ENCODE measurements at regions not wholly inside any gene's neighbourhood (a gene's known extent, or its start where the extent isn't known, plus 50 kb on each side); places are given as distances from the start of the nearest gene placed in this dataset.

DNA sequence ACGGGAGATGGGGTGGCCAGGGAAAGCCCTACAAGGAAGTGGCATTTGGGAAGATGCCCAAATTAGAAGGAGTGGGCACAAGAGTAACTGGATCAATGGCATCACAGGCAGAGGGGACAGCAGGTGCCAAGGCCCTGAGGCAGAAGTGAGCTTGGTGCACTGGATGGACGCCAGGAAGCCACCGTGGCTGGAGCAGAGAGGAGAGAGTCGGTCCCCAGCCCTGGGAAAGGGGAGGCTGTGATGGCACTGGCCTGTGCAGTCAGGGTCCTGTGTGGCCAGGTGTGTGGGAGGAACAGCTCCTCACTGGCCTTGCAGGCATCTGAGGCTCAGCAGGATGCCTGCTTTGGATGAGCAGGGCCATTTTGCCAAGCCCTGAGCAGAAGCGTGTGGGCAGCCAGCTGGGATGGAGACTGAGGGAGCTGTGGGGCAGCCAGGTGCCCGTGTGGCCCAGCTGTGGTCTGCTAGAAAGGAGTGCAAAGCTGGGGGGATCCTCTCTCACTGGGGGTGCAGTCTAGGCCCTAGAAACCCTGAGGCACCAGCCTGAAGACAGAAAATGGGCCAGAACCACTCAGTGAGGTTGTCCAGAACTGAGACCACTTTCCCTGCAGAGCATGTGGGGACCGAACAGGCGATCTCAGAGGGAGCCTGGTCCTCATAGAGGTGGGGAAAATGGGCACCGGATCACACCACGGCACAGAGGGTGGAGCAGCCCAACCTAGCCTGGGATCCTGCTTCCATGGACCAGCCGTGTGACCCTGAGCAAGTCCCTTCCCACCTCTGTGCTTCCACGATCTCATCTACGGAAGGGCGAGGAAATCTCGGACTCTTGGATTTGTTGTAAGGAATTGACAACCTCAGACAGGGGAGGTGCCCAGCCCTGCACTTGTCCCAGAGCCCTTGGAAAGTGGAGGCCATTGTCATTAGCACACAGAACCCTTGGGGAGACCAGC lies 78.6 kb upstream of the RTL6 start:
- Mint-ChIP-seq H3K4me3 (no peak overlapping the region), H3K27ac (peak overlapping the region; percentile 72; the same call in 1 of the 2 replicates), H3K4me1 (no peaks in the 10 kb centered on the region), H3K9me3 (no peaks in the 10 kb centered on the region), H3K27me3 (ENCODE audit: low read depth) (no peaks in the 10 kb centered on the region; the same call in 1 of the 2 replicates), H3K36me3 (no peaks in the 10 kb centered on the region)
- TF ChIP-seq, protein P1, sequence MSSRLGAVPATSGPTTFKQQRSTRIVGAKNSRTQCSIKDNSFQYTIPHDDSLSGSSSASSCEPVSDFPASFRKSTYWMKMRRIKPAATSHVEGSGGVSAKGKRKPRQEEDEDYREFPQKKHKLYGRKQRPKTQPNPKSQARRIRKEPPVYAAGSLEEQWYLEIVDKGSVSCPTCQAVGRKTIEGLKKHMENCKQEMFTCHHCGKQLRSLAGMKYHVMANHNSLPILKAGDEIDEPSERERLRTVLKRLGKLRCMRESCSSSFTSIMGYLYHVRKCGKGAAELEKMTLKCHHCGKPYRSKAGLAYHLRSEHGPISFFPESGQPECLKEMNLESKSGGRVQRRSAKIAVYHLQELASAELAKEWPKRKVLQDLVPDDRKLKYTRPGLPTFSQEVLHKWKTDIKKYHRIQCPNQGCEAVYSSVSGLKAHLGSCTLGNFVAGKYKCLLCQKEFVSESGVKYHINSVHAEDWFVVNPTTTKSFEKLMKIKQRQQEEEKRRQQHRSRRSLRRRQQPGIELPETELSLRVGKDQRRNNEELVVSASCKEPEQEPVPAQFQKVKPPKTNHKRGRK (CRISPR knock-in tag; IDR thresholded peaks at IDR 0.05; ENCODE audit: borderline replicate concordance): no peak
- TF ChIP-seq, protein P2, sequence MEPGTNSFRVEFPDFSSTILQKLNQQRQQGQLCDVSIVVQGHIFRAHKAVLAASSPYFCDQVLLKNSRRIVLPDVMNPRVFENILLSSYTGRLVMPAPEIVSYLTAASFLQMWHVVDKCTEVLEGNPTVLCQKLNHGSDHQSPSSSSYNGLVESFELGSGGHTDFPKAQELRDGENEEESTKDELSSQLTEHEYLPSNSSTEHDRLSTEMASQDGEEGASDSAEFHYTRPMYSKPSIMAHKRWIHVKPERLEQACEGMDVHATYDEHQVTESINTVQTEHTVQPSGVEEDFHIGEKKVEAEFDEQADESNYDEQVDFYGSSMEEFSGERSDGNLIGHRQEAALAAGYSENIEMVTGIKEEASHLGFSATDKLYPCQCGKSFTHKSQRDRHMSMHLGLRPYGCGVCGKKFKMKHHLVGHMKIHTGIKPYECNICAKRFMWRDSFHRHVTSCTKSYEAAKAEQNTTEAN (CRISPR knock-in tag; IDR thresholded peaks at IDR 0.05): no peak
- no peak for TF ChIP-seq ZNF263 (CRISPR knock-in tag; IDR thresholded peaks at IDR 0.05; ENCODE audit: low read depth)
- no peak for TF ChIP-seq SMAD4 (CRISPR knock-in tag; IDR thresholded peaks at IDR 0.05)
- TF ChIP-seq, protein P3, sequence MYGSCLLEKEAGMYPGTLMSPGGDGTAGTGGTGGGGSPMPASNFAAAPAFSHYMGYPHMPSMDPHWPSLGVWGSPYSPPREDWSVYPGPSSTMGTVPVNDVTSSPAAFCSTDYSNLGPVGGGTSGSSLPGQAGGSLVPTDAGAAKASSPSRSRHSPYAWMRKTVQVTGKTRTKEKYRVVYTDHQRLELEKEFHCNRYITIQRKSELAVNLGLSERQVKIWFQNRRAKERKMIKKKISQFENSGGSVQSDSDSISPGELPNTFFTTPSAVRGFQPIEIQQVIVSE (CRISPR knock-in tag; IDR thresholded peaks at IDR 0.05; ENCODE audit: borderline replicate concordance): no peak
- TF ChIP-seq JUN (CRISPR knock-in tag; IDR thresholded peaks at IDR 0.05): no peak
- TF ChIP-seq, protein P4, sequence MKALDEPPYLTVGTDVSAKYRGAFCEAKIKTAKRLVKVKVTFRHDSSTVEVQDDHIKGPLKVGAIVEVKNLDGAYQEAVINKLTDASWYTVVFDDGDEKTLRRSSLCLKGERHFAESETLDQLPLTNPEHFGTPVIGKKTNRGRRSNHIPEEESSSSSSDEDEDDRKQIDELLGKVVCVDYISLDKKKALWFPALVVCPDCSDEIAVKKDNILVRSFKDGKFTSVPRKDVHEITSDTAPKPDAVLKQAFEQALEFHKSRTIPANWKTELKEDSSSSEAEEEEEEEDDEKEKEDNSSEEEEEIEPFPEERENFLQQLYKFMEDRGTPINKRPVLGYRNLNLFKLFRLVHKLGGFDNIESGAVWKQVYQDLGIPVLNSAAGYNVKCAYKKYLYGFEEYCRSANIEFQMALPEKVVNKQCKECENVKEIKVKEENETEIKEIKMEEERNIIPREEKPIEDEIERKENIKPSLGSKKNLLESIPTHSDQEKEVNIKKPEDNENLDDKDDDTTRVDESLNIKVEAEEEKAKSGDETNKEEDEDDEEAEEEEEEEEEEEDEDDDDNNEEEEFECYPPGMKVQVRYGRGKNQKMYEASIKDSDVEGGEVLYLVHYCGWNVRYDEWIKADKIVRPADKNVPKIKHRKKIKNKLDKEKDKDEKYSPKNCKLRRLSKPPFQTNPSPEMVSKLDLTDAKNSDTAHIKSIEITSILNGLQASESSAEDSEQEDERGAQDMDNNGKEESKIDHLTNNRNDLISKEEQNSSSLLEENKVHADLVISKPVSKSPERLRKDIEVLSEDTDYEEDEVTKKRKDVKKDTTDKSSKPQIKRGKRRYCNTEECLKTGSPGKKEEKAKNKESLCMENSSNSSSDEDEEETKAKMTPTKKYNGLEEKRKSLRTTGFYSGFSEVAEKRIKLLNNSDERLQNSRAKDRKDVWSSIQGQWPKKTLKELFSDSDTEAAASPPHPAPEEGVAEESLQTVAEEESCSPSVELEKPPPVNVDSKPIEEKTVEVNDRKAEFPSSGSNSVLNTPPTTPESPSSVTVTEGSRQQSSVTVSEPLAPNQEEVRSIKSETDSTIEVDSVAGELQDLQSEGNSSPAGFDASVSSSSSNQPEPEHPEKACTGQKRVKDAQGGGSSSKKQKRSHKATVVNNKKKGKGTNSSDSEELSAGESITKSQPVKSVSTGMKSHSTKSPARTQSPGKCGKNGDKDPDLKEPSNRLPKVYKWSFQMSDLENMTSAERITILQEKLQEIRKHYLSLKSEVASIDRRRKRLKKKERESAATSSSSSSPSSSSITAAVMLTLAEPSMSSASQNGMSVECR (CRISPR knock-in tag; IDR thresholded peaks at IDR 0.05; ENCODE audit: borderline replicate concordance): no peak
- no peak for TF ChIP-seq ZNF423 (CRISPR knock-in tag; IDR thresholded peaks at IDR 0.05)
- TF ChIP-seq, protein P5, sequence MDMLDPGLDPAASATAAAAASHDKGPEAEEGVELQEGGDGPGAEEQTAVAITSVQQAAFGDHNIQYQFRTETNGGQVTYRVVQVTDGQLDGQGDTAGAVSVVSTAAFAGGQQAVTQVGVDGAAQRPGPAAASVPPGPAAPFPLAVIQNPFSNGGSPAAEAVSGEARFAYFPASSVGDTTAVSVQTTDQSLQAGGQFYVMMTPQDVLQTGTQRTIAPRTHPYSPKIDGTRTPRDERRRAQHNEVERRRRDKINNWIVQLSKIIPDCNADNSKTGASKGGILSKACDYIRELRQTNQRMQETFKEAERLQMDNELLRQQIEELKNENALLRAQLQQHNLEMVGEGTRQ (CRISPR knock-in tag; IDR thresholded peaks at IDR 0.05): no peak
- no peak for TF ChIP-seq NR3C1 (CRISPR knock-in tag; conservative IDR thresholded peaks at IDR 0.05; ENCODE audit: low read depth)
- TF ChIP-seq, protein P6, sequence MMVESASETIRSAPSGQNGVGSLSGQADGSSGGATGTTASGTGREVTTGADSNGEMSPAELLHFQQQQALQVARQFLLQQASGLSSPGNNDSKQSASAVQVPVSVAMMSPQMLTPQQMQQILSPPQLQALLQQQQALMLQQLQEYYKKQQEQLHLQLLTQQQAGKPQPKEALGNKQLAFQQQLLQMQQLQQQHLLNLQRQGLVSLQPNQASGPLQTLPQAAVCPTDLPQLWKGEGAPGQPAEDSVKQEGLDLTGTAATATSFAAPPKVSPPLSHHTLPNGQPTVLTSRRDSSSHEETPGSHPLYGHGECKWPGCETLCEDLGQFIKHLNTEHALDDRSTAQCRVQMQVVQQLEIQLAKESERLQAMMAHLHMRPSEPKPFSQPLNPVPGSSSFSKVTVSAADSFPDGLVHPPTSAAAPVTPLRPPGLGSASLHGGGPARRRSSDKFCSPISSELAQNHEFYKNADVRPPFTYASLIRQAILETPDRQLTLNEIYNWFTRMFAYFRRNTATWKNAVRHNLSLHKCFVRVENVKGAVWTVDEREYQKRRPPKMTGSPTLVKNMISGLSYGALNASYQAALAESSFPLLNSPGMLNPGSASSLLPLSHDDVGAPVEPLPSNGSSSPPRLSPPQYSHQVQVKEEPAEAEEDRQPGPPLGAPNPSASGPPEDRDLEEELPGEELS (CRISPR knock-in tag; IDR thresholded peaks at IDR 0.05): no peak
- TF ChIP-seq, protein P7, sequence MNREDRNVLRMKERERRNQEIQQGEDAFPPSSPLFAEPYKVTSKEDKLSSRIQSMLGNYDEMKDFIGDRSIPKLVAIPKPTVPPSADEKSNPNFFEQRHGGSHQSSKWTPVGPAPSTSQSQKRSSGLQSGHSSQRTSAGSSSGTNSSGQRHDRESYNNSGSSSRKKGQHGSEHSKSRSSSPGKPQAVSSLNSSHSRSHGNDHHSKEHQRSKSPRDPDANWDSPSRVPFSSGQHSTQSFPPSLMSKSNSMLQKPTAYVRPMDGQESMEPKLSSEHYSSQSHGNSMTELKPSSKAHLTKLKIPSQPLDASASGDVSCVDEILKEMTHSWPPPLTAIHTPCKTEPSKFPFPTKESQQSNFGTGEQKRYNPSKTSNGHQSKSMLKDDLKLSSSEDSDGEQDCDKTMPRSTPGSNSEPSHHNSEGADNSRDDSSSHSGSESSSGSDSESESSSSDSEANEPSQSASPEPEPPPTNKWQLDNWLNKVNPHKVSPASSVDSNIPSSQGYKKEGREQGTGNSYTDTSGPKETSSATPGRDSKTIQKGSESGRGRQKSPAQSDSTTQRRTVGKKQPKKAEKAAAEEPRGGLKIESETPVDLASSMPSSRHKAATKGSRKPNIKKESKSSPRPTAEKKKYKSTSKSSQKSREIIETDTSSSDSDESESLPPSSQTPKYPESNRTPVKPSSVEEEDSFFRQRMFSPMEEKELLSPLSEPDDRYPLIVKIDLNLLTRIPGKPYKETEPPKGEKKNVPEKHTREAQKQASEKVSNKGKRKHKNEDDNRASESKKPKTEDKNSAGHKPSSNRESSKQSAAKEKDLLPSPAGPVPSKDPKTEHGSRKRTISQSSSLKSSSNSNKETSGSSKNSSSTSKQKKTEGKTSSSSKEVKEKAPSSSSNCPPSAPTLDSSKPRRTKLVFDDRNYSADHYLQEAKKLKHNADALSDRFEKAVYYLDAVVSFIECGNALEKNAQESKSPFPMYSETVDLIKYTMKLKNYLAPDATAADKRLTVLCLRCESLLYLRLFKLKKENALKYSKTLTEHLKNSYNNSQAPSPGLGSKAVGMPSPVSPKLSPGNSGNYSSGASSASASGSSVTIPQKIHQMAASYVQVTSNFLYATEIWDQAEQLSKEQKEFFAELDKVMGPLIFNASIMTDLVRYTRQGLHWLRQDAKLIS (CRISPR knock-in tag; IDR thresholded peaks at IDR 0.05; ENCODE audit: borderline replicate concordance): no peak
- ATAC-seq (no peak), DNase-seq (ENCODE audit: low spot score) (no peak)
- ChIA-PET CTCF (interaction anchor here (2.6 to 3.0 kb wide), 2 partner anchors 9 to 132 kb away, joined by 14 to 15 read pairs; no protein-coding TSS in a partner anchor), POLR2A (no interaction called here)

All from WTC11 (cell line).